GM12891 (cell line): ENCODE measurements at regions not wholly inside any gene's neighbourhood (a gene's known extent, or its start where the extent isn't known, plus 50 kb on each side); places are given as distances from the start of the nearest gene placed in this dataset.

Experiments
- POLR2A ChIP-seq: IDR thresholded peaks from 2 replicates; pipeline ENCODE4 v1.6.1; 2011; ENCODE audit warnings: low read depth, low read length, control low read depth
- SPI1 ChIP-seq: IDR thresholded peaks from 2 replicates; pipeline ENCODE4 v1.6.1; 2011; ENCODE audit warnings: low read depth, low read length, control low read depth

DNA sequence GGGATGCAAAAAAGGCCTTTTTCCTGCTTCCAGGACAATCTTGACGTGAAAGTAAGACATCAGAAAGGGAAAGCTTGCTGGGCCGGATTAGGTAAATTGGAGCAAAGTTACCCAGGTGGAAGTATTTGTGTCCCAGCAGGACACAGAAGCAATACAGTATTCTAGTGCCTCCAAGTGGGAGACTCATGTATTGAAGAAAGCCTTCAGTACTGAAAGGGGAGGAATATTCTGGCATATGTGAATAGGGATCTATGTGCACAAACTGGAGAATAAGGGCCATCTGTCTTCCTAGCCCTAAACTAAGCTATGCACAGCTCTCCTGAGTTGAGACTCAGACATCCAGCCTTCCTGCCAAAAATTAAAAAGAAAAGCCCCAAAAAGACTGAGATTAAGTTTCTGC, 327.3 kb upstream of the CDH8 start:
- no peak for TF ChIP-seq POLR2A
- TF ChIP-seq SPI1, result no peak
